ENCODE measurements at regions not wholly inside any gene's neighbourhood (a gene's known extent, or its start where the extent isn't known, plus 50 kb on each side); places are given as distances from the start of the nearest gene placed in this dataset.
A peak's percentile ranks its signal among the peaks of the same experiment; 100 is the strongest.

- no peak overlapping the region for H3K4me3 ChIP-seq (ENCODE audit: low read depth, low read length)
- TF ChIP-seq CTCF (IDR thresholded peaks at IDR 0.05; ENCODE audit: control insufficient read depth, extremely low read depth, insufficient read depth): no peak
- DNase-seq (ENCODE audit: low read depth): no peak
These were observed 821.6 kb downstream of the TBC1D22A start for GRCh38 chr22:47583959-47584562.

GRCh38 chr22:47582067-47582466 is 819.6 kb downstream of the TBC1D22A start:
- no peak for TF ChIP-seq CTCF (IDR thresholded peaks at IDR 0.05; ENCODE audit: control insufficient read depth, extremely low read depth, insufficient read depth)
- H3K4me3 ChIP-seq (ENCODE audit: low read depth, low read length): no peak overlapping the region
- no peak for DNase-seq (ENCODE audit: low read depth)

GRCh38 chr22:47580121-47580520 is 817.7 kb downstream of the TBC1D22A start:
- TF ChIP-seq CTCF (IDR thresholded peaks at IDR 0.05; ENCODE audit: control insufficient read depth, extremely low read depth, insufficient read depth): peak; percentile 25; the same call in 1 of the 2 replicates
- H3K4me3 ChIP-seq (ENCODE audit: low read depth, low read length): no peak overlapping the region
- DNase-seq (ENCODE audit: low read depth): no peak

- no peak overlapping the region for H3K4me3 ChIP-seq (ENCODE audit: low read depth, low read length)
- no peak for DNase-seq (ENCODE audit: low read depth)
- TF ChIP-seq CTCF (IDR thresholded peaks at IDR 0.05; ENCODE audit: control insufficient read depth, extremely low read depth, insufficient read depth): no peak
These were observed 814.5 kb downstream of the TBC1D22A start for GRCh38 chr22:47576908-47577307.

GRCh38 chr22:47575291-47575690 is 812.8 kb downstream of the TBC1D22A start:
- no peak for TF ChIP-seq CTCF (IDR thresholded peaks at IDR 0.05; ENCODE audit: control insufficient read depth, extremely low read depth, insufficient read depth)
- H3K4me3 ChIP-seq (ENCODE audit: low read depth, low read length): no peak overlapping the region
- peak; percentile 45 for DNase-seq (ENCODE audit: low read depth)

- no peak for DNase-seq (ENCODE audit: low read depth)
- TF ChIP-seq CTCF (IDR thresholded peaks at IDR 0.05; ENCODE audit: control insufficient read depth, extremely low read depth, insufficient read depth): no peak
- no peak overlapping the region for H3K4me3 ChIP-seq (ENCODE audit: low read depth, low read length)
These were observed 812.1 kb downstream of the TBC1D22A start for GRCh38 chr22:47574556-47574955.

- no peak overlapping the region for H3K4me3 ChIP-seq (ENCODE audit: low read depth, low read length)
- no peak for TF ChIP-seq CTCF (IDR thresholded peaks at IDR 0.05; ENCODE audit: control insufficient read depth, extremely low read depth, insufficient read depth)
These were observed 810.7 kb downstream of the TBC1D22A start for GRCh38 chr22:47573141-47573540.

More at GRCh38 chr22:47573141-47573540, 810.7 kb downstream of the TBC1D22A start:
- DNase-seq (ENCODE audit: low read depth): no peak
